SKM-1 treated with dmso at 0.1 percent for 144 hours (cell line): ENCODE measurements at regions not wholly inside any gene's neighbourhood (a gene's known extent, or its start where the extent isn't known, plus 50 kb on each side); places are given as distances from the start of the nearest gene placed in this dataset.
"Not testable (repeated sequence)": the region's sequence is repeated elsewhere in the genome, so short reads cannot be mapped to it uniquely, and the experiment has no call there.

Experiments
- DNase-seq: peaks from one replicate; lab custom pipeline; 2025; ENCODE audit not compliant: unreplicated experiment; lab: John Stamatoyannopoulos, UW

DNA sequence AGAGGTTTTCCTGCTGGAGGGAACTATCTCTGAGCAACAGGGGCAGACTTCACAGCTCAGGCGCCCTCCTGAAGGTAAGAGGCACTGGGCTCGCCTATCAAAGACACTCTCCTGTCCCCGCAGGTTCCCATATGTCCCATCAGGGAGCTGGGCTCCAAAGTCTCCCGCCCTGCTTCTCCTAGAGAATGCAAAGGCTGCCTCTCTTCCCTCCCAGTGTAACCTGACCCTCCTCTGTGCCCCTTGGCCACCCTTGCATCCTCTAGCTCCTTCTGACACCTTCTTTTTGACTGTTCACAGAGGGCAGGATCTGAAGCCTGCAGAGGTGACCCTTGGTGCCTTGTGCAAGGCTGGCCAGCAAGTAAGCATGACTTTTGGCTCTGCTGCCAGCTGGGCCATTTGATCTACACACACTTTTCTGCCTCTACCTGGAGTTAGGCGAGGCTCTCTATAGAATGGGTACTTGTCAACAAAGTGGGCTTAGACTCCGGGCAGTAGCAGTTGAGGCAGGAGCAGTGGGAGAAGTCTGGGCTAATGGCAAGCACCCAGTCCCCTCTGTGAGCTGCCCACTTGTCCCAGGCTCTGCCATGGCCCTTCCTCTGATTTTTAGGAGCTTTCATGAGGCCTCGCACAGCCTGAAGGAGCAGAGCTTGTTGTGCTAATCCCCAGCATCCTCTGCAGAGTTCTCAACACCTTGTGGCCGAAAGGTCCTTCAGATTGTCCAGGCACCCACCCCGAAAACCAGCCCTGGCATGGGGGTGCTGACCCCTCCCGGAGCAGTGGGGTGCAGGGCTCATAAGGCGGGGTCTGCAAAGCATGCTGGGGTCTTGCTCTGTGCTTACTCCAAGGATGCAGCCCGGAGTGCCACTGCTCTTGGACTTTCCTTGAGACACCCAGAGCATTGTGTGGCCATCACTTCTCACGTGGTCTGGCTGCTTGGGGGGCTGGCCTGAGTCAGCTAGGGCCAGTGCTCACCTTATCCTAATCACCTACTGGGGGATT, 122.9 kb downstream of the METRNL start:
- no peak for DNase-seq

DNA sequence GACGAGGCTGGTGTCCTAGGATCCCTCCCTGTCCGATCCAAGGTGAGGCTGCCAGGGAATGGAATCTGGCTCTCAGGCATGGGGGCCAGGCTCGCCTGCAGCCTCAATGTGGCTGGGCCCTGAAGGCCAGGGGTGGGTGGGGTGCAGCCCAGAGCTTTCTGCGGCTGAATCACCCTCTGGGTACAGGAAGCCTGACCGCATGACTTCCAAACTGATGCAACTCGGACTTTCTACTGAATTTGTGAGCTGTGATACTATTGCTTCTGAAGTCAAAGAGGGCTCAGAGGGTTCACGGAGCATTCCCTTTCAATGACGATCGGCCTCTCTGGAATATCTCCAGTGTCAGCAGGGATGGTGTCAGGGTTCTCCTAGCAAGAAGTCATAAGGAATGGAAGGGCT, 123.7 kb downstream of the METRNL start:
- peak; percentile 59 for DNase-seq

DNA sequence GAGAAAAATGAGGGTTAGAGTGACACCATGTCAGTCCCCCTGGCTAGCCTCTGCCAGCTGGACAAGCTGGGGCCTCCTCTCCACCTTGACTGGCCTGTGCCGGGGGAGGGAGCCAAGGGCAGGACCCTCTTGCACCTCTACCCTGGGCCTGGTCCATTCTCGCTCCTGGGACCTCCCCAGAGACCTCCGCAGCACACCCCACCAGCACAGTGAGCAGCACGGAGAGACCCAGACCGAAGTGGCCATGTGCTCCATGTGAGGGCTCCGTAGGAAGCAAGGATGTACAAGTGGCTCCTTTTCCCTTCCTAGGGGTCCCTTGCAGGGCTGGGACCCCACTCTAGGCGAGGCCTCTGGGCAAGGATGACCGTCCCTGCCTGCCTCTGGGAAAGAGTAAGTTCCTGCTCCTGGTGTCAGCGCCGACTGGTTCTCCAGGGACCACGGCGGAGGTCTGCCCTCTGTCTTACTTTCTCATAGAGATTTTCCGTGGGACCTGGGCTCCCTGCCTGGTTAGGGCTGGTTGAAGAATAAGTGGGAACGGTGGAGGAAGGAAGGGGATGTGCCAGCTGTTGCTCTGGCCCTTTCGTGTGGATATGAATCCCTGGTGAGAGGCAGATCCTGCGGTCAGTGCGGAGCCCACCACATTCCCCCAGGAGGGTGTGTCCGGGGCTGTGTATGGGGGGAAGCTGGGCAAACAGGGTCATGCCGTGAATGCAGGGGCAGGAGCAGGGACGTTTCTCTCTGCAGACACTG, 124.2 kb downstream of the METRNL start:
- DNase-seq = no peak

DNA sequence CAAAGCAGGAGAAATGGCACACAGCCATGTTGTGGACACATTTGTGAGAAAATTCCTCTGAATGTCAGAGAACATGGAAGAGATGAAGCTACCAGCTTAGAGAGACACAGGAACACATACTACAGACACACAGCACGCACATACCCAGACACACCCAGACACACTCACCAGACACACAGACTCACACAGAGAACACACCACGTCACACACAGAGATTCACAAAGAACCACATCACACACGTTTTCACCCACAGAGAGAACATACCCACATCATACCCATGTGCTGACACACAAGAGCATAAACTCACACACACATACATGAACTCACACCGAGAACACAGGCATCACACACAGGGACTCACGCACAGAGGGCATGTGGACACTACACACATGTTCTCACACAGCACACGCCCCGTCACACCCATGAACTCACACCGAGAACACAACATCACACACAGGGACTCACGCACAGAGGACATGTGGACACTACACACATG, 124.9 kb downstream of the METRNL start:
- DNase-seq = no peak

- not testable (repeated sequence) for DNase-seq
Measured at GRCh38 chr17:83204736-83205386, 125.5 kb downstream of the METRNL start.

DNA sequence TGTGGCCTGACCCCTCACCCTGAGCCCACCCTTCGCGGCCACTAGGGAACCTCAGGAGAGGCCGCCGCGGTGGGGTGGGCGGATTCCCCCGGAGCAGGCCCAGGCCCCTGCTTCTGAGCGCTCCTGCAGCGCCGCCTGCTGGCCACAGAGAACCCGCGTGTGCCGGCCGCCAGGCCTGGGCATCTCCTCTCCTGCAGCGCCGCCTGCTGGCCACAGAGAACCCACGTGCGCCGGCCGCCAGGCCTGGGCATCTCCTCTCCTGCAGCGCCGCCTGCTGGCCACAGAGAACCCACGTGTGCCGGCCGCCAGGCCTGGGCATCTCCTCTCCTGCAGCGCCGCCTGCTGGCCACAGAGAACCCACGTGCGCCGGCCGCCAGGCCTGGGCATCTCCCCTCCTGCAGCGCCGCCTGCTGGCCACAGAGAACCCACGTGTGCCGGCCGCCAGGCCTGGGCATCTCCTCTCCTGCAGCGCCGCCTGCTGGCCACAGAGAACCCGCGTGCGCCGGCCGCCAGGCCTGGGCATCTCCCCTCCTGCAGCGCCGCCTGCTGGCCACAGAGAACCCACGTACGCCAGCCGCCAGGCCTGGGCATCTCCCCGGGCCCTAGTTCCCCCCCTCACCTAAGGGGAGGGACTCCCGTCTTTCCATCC, 126.1 kb downstream of the METRNL start:
- peak; percentile 26 for DNase-seq

DNA sequence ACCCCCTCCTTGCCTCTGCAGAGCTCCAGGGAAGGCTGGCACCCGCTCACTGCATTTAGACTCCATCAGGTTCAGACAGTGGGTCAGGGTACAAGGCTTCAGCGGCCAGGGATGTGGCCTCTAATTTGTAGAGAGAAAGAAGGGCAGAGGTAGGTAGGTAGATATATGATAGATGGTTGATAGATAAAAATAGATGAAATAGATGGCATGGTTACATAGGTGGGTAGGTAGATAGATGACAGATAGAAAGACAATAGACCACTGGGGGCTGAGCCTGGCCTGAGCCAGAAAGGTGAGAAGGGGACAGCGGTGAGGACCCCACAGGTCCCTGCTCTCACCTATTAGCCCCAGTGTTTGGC, 126.6 kb downstream of the METRNL start:
- DNase-seq = not testable (repeated sequence)

- not testable (repeated sequence) for DNase-seq
Measured at GRCh38 chr17:83206819-83207588, 127.6 kb downstream of the METRNL start.

DNA sequence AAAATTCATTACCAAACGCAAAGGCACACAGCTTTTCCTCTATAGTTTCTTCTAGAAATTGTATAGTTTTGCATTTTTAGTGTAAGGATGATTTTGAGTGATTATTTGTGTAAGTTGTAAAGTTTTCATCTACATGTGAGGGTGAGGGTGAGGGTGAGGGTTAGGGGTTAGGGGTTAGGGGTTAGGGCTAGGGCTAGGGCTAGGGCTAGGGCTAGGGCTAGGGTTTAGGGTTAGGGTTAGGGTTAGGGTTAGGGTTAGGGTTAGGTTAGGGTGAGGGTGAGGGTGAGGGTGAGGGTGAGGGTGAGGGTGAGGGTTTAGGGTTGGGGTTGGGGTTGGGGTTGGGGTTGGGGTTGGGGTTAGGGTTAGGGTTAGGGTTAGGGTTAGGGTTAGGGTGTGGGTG, 167.6 kb downstream of the METRNL start:
- DNase-seq = not testable (repeated sequence)
